ENCODE measurements at regions not wholly inside any gene's neighbourhood (a gene's known extent, or its start where the extent isn't known, plus 50 kb on each side); places are given as distances from the start of the nearest gene placed in this dataset.

DNA sequence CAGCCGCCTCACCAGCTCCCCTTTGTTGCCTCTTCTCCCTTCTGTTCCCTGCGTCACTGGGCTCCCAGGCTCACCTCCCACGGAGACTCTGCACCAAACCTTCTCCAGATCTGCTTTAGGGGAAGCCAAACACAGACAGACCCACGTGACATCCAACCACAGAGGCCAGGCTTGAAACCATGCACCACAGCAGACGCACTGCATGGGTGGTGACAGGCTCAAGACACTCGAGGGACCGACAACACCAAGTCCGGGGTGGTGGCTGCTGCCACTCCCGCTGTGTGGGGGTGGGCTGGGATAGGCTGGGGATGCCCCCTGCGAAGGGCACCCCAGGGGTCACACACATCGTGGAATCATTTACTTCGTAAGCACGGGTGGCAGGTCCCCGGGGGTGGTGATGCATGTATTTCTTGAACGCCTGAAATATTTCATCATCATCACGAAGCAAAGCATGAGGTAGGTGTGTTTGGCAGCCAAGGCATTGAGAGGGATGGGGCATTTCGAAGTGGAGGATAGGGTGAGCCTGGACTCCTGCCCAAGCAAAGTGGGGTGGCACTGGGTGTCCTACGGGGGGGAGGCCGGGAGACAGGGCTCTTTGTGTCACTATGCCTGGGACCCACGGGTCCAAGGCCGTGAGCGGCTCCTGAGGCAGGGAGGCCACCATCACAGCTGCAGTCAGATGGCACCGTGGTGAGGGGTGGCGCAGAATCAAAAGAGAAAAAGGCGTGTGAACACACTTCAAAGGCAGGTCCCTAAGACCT, 66.8 kb upstream of the RFLNA start:
- DNase-seq: no peak

DNA sequence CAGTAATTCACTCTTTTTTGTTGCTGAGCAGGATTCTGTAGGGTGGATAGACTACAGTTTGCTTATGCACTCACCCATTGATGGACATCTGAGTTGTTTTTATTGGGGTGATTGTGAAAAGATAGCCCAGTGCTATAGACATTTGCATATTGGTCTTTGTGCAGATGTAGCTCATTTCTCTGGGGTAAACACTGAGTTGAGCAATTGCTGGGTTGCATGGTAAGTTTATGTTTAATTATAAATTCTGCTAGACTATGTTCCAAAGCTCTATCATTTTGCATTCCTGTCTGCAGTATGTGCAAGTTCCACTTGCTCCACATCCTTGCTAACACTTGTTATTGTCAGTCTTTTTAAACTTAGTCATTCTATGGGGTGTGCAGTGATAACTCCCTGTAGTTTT, 65.4 kb upstream of the RFLNA start:
- DNase-seq: no peak

DNA sequence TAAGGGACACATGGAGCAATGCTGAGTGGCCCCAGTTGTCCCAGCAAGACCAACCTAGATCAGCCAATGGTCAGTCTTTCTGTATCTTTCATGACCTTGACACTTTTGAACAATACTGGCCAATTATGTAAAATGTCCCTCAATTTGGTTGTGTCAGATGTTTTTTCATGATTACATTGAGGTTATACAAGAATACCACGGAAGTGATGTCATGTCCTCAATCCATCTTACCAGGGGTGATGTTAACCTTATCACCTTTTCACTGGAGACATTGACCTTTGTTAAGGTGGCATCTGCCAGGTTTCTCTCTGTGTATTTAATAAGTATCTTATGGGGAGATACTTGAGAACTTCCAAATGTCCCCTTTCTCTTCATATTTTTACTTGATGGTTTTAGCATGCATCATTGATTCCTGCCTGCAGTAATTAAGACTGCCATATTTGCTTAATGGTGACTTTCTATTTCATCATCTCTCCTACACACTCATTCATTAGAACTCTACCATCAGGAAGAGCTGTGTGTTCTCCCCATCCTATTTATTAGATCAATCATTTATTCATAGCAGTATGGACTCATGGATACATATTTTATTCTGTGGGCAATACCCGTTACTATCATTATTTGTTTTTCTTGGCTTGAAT, 64.7 kb upstream of the RFLNA start:
- no peak for DNase-seq

DNA sequence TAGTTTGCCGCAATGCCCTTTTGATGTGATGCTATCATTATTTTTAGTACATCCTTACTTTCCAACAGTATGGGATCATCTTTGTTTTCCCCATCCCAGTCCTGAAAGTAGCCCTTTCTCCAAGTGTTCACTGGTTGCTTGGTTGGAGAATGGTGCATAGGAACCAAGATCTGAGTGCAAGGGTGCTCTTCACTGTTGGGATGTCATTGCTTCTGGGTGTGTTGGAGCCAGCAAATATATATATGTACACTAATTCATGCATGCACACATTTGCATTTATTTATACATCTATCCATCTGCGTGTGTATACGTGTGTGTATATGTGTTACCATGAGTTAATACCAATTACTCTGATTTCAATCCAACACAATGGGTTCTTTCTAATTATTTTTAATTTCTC, 64.1 kb upstream of the RFLNA start:
- no peak for DNase-seq

DNA sequence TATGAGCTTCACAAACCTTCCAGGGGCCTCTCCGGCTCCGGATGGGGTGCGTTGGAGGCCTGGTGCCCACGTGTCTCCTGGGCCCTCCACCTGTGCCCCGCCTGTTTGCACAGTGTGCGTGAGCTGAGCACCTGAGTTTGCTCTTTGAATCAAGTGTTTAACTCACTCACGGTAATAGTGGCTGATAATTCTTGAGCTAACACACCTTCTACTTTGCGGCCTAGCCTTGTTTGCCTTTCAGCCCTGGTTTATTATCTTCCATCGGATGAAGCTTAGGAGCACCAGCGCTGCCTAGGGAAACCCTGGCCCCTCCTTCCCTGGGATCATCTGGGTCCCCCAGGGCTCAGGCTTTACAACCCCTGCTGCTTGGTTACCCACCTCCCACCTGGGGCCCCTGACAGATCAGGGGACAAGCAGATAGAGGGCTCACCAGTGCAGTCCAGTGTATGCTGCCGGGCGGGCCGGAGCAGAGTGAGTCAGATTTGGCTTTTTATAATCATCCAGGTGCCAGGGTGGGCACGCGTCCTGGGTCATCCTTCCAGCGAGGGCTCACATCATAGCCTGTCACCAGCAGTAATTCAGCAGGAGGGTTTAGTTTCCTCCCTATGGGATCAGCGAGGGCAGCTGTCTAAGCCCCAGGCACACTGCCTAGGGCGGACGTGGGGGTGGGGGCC, 62.8 kb upstream of the RFLNA start:
- DNase-seq: no peak

DNA sequence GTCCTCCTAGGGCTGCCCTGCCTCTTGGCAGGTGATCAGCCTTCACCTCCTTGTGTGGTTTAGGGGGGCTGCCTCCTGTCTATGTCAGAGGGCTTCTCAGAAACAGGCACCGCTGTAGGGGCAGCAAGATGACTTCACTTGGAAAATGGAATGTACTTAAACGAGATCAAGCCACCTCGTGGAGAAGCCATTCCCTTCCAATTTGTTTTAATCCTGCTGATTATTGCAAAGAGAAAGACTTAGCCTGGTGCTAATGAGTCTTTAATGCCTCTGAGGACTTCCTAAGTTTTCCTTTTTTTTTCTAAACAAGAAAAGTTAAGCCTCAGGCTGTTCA, 62.3 kb upstream of the RFLNA start:
- DNase-seq: no peak

DNA sequence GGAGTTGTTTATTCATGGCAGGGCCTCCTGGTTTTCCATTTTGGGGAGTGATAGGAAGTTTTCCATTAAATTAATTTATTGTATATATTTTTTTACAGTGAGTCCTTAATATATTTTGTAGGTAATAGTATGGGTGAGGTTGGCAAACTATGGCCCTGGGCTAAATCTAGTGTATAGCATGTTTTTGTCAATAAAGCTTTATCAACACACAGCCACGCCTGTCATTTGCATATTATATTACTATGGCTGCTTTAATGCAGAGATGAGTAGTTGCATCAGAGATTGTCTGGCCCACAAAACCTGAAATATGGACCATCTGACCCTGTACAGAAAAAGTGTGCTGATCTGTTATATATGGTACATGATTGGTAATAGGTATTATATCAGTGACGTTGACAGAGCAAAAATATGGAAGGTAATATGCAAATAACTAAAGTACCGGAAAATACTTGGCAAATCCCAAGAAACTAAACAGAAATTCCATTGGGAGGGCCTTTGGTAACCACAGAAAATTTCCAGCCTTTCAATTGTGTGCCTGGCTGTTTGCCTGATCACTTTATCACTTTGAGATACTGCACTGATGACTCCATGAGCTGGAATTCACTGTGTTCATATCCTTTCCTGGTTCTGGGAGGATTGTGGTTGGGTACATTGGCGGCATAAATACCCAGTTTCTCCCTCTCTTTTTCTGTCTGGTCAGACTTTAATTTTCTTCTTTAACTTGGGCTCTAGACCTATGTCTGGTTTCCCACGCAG, 61.7 kb upstream of the RFLNA start:
- no peak for DNase-seq

DNA sequence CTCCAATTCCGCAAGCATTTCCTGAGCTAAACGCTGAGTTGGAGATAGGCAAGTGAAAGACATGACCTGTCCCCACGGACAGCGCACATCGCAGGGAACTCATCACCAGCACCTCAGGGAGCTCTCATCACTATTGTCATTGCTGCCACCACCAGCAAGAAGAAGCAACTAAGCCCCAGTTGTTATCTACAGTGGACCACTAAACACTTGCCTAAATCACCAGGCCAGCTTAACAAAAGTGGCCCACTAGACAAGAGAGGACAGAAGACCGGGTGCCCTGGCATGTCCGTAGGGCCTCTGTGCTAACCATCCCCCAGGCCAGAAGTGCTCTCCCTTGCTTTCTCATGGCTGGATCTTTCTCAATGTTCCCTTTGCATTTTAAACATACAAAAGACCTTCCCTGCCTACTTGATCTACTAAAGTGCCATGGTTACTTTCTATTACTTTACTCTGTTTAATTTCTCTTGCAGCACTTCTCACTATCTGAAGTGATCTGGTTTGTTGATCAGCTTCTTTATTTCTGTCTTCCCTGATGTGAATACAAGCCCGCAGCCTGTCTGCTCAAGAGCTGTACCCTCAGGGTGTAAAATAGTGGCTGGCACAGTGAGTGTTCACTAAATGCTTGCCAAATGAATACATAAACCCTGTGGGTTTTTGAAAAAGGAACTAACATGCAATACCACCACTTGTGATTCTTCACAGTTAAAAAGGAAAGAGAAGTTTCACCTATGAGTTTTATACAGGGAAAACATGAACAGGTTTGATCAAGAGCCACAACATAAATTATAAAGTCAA, 60.9 kb upstream of the RFLNA start:
- DNase-seq: no peak

DNA sequence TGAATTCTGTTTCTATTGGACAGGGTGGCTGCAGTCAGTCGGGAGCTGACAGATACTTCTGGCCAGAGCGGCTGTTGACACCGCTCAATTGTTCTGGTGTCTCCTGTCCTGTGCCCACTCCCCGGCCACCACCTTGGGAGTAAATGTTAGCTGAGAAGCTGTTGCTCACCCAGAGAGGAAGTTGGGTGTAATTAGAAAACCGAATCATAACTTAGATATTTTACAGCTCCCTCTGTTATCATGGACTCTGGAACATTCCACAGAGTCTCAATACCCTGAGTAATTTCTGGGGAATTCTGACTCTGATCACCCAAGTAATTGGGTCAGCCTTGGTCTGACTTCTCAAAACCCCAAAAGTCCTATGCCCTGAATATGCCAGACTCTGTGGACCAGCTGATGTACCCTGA, 58.3 kb upstream of the RFLNA start:
- no peak for DNase-seq

DNA sequence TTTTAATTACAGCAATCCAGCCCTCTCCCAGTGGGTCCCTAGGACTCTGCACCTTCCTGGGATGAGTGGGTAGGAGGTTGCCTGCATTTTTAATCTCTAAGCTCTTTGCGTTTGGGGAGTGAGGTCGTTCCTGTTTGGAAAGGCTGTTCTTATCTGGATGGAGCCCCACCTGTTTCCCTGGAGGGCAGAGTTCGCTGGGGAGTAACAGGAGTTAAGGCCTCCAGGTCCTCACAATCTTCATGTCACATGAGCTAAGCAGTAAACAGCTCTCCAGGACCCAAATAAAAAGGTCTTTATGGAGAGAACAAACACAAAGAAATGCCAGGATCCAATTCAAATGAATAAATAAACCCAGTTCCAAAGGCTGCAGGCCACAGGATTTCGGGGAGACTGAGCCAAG, 56.0 kb upstream of the RFLNA start:
- no peak for DNase-seq

DNA sequence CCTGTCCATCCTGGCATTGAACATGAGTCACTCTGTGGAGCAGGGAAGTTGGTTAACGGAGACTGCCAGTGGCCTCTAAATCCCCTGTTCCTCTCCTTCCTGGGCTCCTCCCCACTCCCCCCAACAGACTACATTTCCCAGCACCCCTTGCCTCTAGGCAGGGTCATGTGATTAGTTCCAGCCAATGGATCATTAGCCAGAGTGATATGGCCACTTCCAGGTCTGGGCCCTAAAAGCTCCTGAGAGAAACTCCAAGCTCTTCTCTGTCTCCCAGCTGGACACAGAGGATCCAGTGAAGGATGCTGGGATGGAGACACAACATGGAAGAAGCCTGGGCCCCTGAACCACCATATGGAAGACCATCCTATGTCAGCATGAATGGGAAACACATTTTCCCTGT, 54.4 kb upstream of the RFLNA start:
- no peak for DNase-seq

DNA sequence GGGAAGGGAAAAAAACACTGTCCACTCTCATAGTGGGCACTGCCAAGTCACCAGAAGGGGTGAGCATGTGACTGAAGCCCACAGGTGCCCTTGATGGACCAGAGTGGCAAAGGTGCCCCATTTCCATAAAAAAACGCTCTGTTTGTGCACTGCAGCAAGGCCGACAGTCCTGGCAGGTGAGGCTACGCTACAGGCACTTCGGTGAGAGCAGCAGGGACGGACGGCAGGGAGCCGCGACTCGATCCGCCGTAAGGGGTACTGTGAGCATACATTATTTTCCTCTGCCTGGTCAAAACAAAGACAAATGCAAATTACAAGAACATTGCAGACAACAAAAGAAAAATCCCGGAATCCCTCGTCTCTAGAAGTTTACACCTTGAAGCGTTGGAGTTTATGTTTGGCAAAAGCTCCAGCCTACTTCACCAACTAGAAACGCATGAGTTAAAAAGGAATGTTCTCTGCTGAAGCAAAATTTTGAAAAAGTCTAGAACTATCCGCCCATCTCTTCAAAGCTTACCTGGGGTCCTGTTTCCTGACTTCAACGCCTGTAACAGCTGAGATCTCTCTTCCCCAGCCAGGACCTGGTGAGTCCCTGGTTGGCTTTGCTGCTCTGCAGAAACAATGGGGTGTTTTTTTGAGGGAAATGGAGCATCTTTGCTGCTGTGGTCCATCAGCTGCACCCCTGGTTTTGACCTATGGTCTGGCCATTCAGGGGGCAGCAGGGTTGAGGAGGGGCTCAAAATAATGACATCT, 52.9 kb upstream of the RFLNA start:
- DNase-seq: no peak

DNA sequence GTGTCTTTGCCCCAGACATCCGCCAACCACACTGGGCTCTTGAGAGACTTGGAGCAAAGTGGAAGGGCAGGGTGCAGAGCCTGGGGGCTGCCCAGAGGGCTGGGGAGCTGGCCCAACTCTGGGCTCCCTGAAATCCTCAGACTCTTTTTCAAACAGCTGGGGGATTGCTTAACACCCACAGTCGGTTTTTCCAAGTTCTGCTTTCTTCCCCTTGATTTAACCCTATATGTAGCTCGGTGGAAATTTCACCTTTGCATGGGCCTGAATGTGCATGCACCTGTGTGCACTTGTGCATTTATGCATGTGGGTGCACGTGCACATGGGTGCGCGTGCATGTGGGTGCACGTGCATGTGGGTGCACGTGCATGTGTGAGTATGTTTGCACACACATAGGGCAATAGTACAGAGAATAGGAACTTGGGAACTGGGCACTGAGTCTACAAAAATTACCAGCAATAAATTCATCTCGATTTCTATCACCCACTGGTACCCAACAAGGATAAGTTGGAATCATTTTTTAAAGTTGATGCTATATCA, 52.3 kb upstream of the RFLNA start:
- DNase-seq: no peak

DNA sequence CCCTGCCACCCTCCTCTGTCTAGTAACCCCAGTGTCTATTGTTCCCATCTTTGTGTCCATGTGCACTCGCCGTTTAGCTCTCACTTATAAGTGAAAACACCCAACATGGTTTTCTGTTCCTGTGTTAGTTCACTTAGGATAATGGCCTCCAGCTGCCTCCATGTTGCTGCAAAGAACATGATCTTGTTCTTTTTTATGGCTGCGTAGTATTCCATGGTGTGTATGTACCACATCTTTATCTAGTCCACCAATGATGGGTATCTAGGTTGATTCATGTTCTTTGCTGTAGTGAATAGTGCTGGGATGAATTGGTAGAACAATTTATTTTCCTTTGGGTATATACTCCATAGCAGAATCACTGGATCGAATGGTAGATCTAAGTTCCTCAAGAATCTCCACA, 51.0 kb upstream of the RFLNA start:
- DNase-seq: no peak

Data from CD4-positive, alpha-beta T cell treated with Interferon alpha-2 for 1 hour (primary cell).